SU-DHL-6 (cell line): ENCODE measurements at regions not wholly inside any gene's neighbourhood (a gene's known extent, or its start where the extent isn't known, plus 50 kb on each side); places are given as distances from the start of the nearest gene placed in this dataset.

ENCODE experiments used
- CTCF ChIP-seq: fragments of 200-600 bp; sonication (generic); IDR thresholded peaks from one replicate; pipeline ENCODE4 v1.5.1; 2017; ENCODE audit warnings: antibody characterized with exemption, mild to moderate bottlenecking, low read length, moderate library complexity; ENCODE audit not compliant: insufficient read depth, poor library complexity, severe bottlenecking
- EZH2phosphoT487 ChIP-seq: fragments of 200-600 bp; sonication (generic), shearing (Covaris generic); conservative IDR thresholded peaks from 2 replicates; pipeline ENCODE4 v1.6.1; 2018; ENCODE audit warnings: mild to moderate bottlenecking, antibody characterized with exemption, low read length, moderate library complexity, mixed read lengths

GRCh38 chr18:29855637-29856036 is 1186.9 kb downstream of the DSC3 start:
- no peak for TF ChIP-seq CTCF
- TF ChIP-seq EZH2phosphoT487, result no peak
